CD14-positive monocyte (primary cell): ENCODE measurements at regions not wholly inside any gene's neighbourhood (a gene's known extent, or its start where the extent isn't known, plus 50 kb on each side); places are given as distances from the start of the nearest gene placed in this dataset.

Source experiments
- DNase-seq, 3 donors: peaks; one replicate each; pipeline ENCODE4 v3.0.0-alpha.2; 2011 to 2022
- H2AFZ ChIP-seq: 2 replicates; pipeline ENCODE4 v1.6.0; 2012; ENCODE audit warnings: mild to moderate bottlenecking, low read depth, low read length, inconsistent platforms; ENCODE audit not compliant: insufficient read depth, poor library complexity, severe bottlenecking
- H3K27ac ChIP-seq, 2 donors: 1 replicate in 1 of 2; 2 replicates in 1 of 2; pipeline ENCODE4 v1.5.1; 2012 to 2013; ENCODE audit warnings: low read length in 2 of 2, control low read depth in 1 of 2, inconsistent platforms in 1 of 2, low read depth in 1 of 2, mild to moderate bottlenecking in 1 of 2
- H3K27me3 ChIP-seq, 2 donors: one replicate each; pipeline versions ENCODE4 v1.6.0 to v1.6.1; 2011 to 2013; ENCODE audit warnings: low read length in 2 of 2; ENCODE audit not compliant: control insufficient read depth in 2 of 2, insufficient read depth in 2 of 2
- H3K36me3 ChIP-seq, 2 donors: replicated peaks in 1 of 2; 1 replicate in 1 of 2; 2 replicates in 1 of 2; pipeline versions ENCODE4 v1.5.1 to v1.6.1; 2012 to 2013; ENCODE audit warnings: low read length in 2 of 2, control low read depth in 1 of 2, inconsistent platforms in 1 of 2, mild to moderate bottlenecking in 1 of 2; ENCODE audit not compliant: insufficient read depth in 2 of 2, control insufficient read depth in 1 of 2
- H3K4me1 ChIP-seq, 2 donors: 1 replicate in 1 of 2; 2 replicates in 1 of 2; pipeline versions ENCODE4 v1.5.1 to v1.6.1; 2012 to 2013; ENCODE audit warnings: low read length in 2 of 2, control low read depth in 1 of 2, inconsistent platforms in 1 of 2, mild to moderate bottlenecking in 1 of 2, moderate library complexity in 1 of 2; ENCODE audit not compliant: insufficient read depth in 2 of 2, control insufficient read depth in 1 of 2
- H3K4me2 ChIP-seq: replicated peaks from 2 replicates; pipeline ENCODE3; 2012; ENCODE audit warnings: low read length, moderate library complexity, mild to moderate bottlenecking; ENCODE audit not compliant: poor library complexity, severe bottlenecking; ENCODE audit errors: extremely low read depth
- H3K4me3 ChIP-seq, 3 experiments: fragments of 200-600 bp in 1 of 3; sonication (generic) in 1 of 3; replicated peaks in 1 of 3; 1 replicate in 2 of 3; 2 replicates in 1 of 3; pipeline ENCODE4 v1.5.1; 2011 to 2013; ENCODE audit warnings: low read length in 3 of 3, mild to moderate bottlenecking in 3 of 3, control low read depth in 2 of 3, low read depth in 2 of 3, inconsistent platforms in 1 of 3, moderate library complexity in 1 of 3
- H3K79me2 ChIP-seq: 2 replicates; pipeline ENCODE4 v1.6.0; 2012; ENCODE audit warnings: mild to moderate bottlenecking, control low read depth, inconsistent platforms, low read length, moderate library complexity; ENCODE audit not compliant: insufficient read depth
- H3K9ac ChIP-seq: 2 replicates; pipeline ENCODE4 v1.6.0; 2017; ENCODE audit warnings: low read length, mild to moderate bottlenecking; ENCODE audit not compliant: insufficient read depth, poor library complexity, severe bottlenecking
- H3K9me3 ChIP-seq, 2 donors: replicated peaks in 1 of 2; 1 replicate in 1 of 2; 2 replicates in 1 of 2; pipeline versions ENCODE4 v1.5.1 to v1.6.1; 2012 to 2013; ENCODE audit warnings: low read length in 2 of 2, control low read depth in 1 of 2; ENCODE audit not compliant: control insufficient read depth in 1 of 2, insufficient read depth in 1 of 2
- H4K20me1 ChIP-seq: 2 replicates; pipeline ENCODE4 v1.6.0; 2012; ENCODE audit warnings: mild to moderate bottlenecking, low read length, control low read depth, moderate library complexity; ENCODE audit not compliant: insufficient read depth
- H3K27ac Mint-ChIP-seq, 7 donors: one replicate each; pipeline ENCODE4 v1.8.0; 2020; ENCODE audit warnings: mild to moderate bottlenecking in 7 of 7, mixed read lengths in 7 of 7, moderate library complexity in 6 of 7, inconsistent platforms in 2 of 7
- H3K27me3 Mint-ChIP-seq, 3 donors: one replicate each; pipeline ENCODE4 v1.8.0; 2021 to 2022; ENCODE audit warnings: low read depth in 3 of 3, mild to moderate bottlenecking in 3 of 3, mixed read lengths in 3 of 3, moderate library complexity in 3 of 3, inconsistent platforms in 1 of 3
- H3K36me3 Mint-ChIP-seq, 2 donors: one replicate each; pipeline ENCODE4 v1.8.0; 2020; ENCODE audit warnings: mixed read lengths in 2 of 2, inconsistent platforms in 1 of 2, mild to moderate bottlenecking in 1 of 2
- H3K4me1 Mint-ChIP-seq: one replicate; pipeline ENCODE4 v1.8.0; 2020; ENCODE audit warnings: mild to moderate bottlenecking, mixed read lengths
- H3K4me3 Mint-ChIP-seq, 2 donors: one replicate each; pipeline ENCODE4 v1.8.0; 2020; ENCODE audit warnings: mild to moderate bottlenecking in 2 of 2, mixed read lengths in 2 of 2, moderate library complexity in 1 of 2
- H3K9me3 Mint-ChIP-seq, 7 donors: one replicate each; pipeline ENCODE4 v1.8.0; 2020 to 2022; ENCODE audit warnings: mixed read lengths in 7 of 7, mild to moderate bottlenecking in 6 of 7, moderate library complexity in 6 of 7, inconsistent platforms in 2 of 7
- CTCF ChIP-seq: fragments of 200-600 bp; IDR thresholded peaks from one replicate; pipeline ENCODE4 v1.8.0; 2022; ENCODE audit warnings: antibody characterized with exemption, mild to moderate bottlenecking
- WGBS: methylation state at CpG from one replicate; pipeline ENCODE4 v1.1.5; 2013; ENCODE audit warnings: missing lambda C conversion rate; ENCODE audit not compliant: insufficient coverage; 5-methylcytosine and 5-hydroxymethylcytosine counted together
- intact Hi-C, 2 donors: fragments of 100-400 bp; cut with micrococcal nuclease; formaldehyde crosslinking; loops; one replicate each; pipeline versions ENCODE4 v1.15.0 to v1.15.1; 2023

GRCh38 chr4:117893207-117893606, 141.1 kb upstream of the NDST3 start:
- intact Hi-C loops, result no loop called here
- H3K27me3 Mint-ChIP-seq, result no peaks in the 10 kb centered on the region
- DNase-seq, result no peak
- Histone ChIP-seq H3K4me3 (no peak overlapping the region), H2AFZ (no peak overlapping the region), H3K27ac (no peak overlapping the region), H3K4me1 (no peaks in the 10 kb centered on the region), H3K36me3 (no peaks in the 10 kb centered on the region), H3K9me3 (no peaks in the 10 kb centered on the region), H4K20me1 (no peaks in the 10 kb centered on the region), H3K27me3 (no peaks in the 10 kb centered on the region), H3K4me2 (no peak overlapping the region), H3K79me2 (no peaks in the 10 kb centered on the region), H3K9ac (no peak overlapping the region)
- H3K36me3 Mint-ChIP-seq, result no peaks in the 10 kb centered on the region
- H3K9me3 Mint-ChIP-seq, result peaks cover 0 to 7% (median 4%) of the 10 kb centered on the region in 7 donors
- H3K4me1 Mint-ChIP-seq, result peaks cover 2% of the 10 kb centered on the region
- WGBS, result no CpG with 5 or more reads among the region's 1 CpG
- H3K4me3 Mint-ChIP-seq, result no peak overlapping the region
- H3K27ac Mint-ChIP-seq, result no peak overlapping the region
- TF ChIP-seq CTCF, result no peak

- Mint-ChIP-seq H3K9me3 (peaks cover 0 to 7% (median 4%) of the 10 kb centered on the region in 7 donors), H3K27me3 (no peaks in the 10 kb centered on the region), H3K4me3 (no peak overlapping the region), H3K4me1 (peaks cover 8% of the 10 kb centered on the region), H3K27ac (no peak overlapping the region), H3K36me3 (no peaks in the 10 kb centered on the region)
- Histone ChIP-seq H3K36me3 (no peaks in the 10 kb centered on the region), H2AFZ (no peak overlapping the region), H3K4me1 (peaks cover 5 to 16% of the 10 kb centered on the region in 2 donors), H4K20me1 (no peaks in the 10 kb centered on the region), H3K9me3 (no peaks in the 10 kb centered on the region), H3K4me3 (no peak overlapping the region), H3K79me2 (no peaks in the 10 kb centered on the region), H3K27me3 (no peaks in the 10 kb centered on the region), H3K27ac (no peak overlapping the region), H3K9ac (no peak overlapping the region), H3K4me2 (no peak overlapping the region)
- intact Hi-C loops, result no loop called here
- DNase-seq, result no peak
- no peak for TF ChIP-seq CTCF
Observed at GRCh38 chr4:117898496-117898895, 135.8 kb upstream of the NDST3 start.
